ENCODE measurements at regions not wholly inside any gene's neighbourhood (a gene's known extent, or its start where the extent isn't known, plus 50 kb on each side); places are given as distances from the start of the nearest gene placed in this dataset.

- no peak for DNase-seq (ENCODE audit: low spot score)
- no peak for TF ChIP-seq CTCF (IDR thresholded peaks at IDR 0.05; ENCODE audit: extremely low read depth, insufficient read depth, missing control alignments)
- in situ Hi-C loops (cut with MboI; ENCODE audit: low pct_unique_long_range_greater_than_20kb, low sequenced_read_pairs, unreplicated experiment): no loop called here
Measured at GRCh38 chr1:95408507-95409136, 174.6 kb downstream of the RWDD3 start.

- no peak for DNase-seq (ENCODE audit: low spot score)
- in situ Hi-C loops (cut with MboI; ENCODE audit: low pct_unique_long_range_greater_than_20kb, low sequenced_read_pairs, unreplicated experiment): no loop called here
- TF ChIP-seq CTCF (IDR thresholded peaks at IDR 0.05; ENCODE audit: extremely low read depth, insufficient read depth, missing control alignments): no peak
Measured at GRCh38 chr1:95409276-95409675, 175.3 kb downstream of the RWDD3 start.

GRCh38 chr1:95409901-95410300 is 175.9 kb downstream of the RWDD3 start:
- DNase-seq (ENCODE audit: low spot score): no peak
- in situ Hi-C loops (cut with MboI; ENCODE audit: low pct_unique_long_range_greater_than_20kb, low sequenced_read_pairs, unreplicated experiment): no loop called here
- no peak for TF ChIP-seq CTCF (IDR thresholded peaks at IDR 0.05; ENCODE audit: extremely low read depth, insufficient read depth, missing control alignments)

GRCh38 chr1:95415146-95415545 is 181.1 kb downstream of the RWDD3 start:
- DNase-seq (ENCODE audit: low spot score): no peak
- in situ Hi-C loops (cut with MboI; ENCODE audit: low pct_unique_long_range_greater_than_20kb, low sequenced_read_pairs, unreplicated experiment): no loop called here

GRCh38 chr1:95426772-95427171 is 192.8 kb downstream of the RWDD3 start:
- TF ChIP-seq CTCF (IDR thresholded peaks at IDR 0.05; ENCODE audit: extremely low read depth, insufficient read depth, missing control alignments): no peak
- DNase-seq (ENCODE audit: low spot score): no peak
- in situ Hi-C loops (cut with MboI; ENCODE audit: low pct_unique_long_range_greater_than_20kb, low sequenced_read_pairs, unreplicated experiment): no loop called here

More at GRCh38 chr1:95415146-95415545, 181.1 kb downstream of the RWDD3 start:
- no peak for TF ChIP-seq CTCF (IDR thresholded peaks at IDR 0.05; ENCODE audit: extremely low read depth, insufficient read depth, missing control alignments)

- no peak for DNase-seq (ENCODE audit: low spot score)
- no peak for TF ChIP-seq CTCF (IDR thresholded peaks at IDR 0.05; ENCODE audit: extremely low read depth, insufficient read depth, missing control alignments)
- in situ Hi-C loops (cut with MboI; ENCODE audit: low pct_unique_long_range_greater_than_20kb, low sequenced_read_pairs, unreplicated experiment): no loop called here
Measured at GRCh38 chr1:95427525-95427924, 193.5 kb downstream of the RWDD3 start.
